HL-60 (cell line): ENCODE measurements at regions not wholly inside any gene's neighbourhood (a gene's known extent, or its start where the extent isn't known, plus 50 kb on each side); places are given as distances from the start of the nearest gene placed in this dataset.
"Not testable (repeated sequence)": the region's sequence is repeated elsewhere in the genome, so short reads cannot be mapped to it uniquely, and the experiment has no call there.

Source experiments
- DNase-seq, 2 experiments: peaks; one replicate each; pipeline ENCODE4 v3.0.0-alpha.2; 2010 to 2020; ENCODE audit warnings: low read depth in 1 of 2, low spot score in 1 of 2
- H3K27ac ChIP-seq: fragments of 250-450 bp; sonication (Bioruptor Pico); replicated peaks from 2 replicates; pipeline ENCODE4 v1.5.1; 2020; ENCODE audit warnings: mild to moderate bottlenecking, moderate library complexity
- H3K27me3 ChIP-seq: fragments of 250-450 bp; sonication (Bioruptor Pico); 2 replicates; pipeline ENCODE4 v1.5.1; 2021; ENCODE audit warnings: mild to moderate bottlenecking, moderate library complexity; ENCODE audit not compliant: insufficient read depth, poor library complexity, severe bottlenecking
- H3K4me3 ChIP-seq: replicated peaks from 2 replicates; pipeline ENCODE4 v1.5.1; 2011; ENCODE audit warnings: mild to moderate bottlenecking, control low read depth, low read length; ENCODE audit not compliant: insufficient read depth
- GABPA ChIP-seq: IDR thresholded peaks from 2 replicates; pipeline ENCODE4 v1.6.1; 2012; ENCODE audit warnings: low read depth
- POLR2AphosphoS5 ChIP-seq: IDR thresholded peaks from 2 replicates; pipeline ENCODE4 v1.6.1; 2012; ENCODE audit warnings: low read depth
- SPI1 ChIP-seq: IDR thresholded peaks from 2 replicates; pipeline ENCODE4 v1.6.1; 2012; ENCODE audit warnings: low read depth, mild to moderate bottlenecking, borderline replicate concordance
- TF ChIP-seq, protein P1 (sequence below): IDR thresholded peaks from 2 replicates; pipeline ENCODE4 v1.6.1; 2012; ENCODE audit warnings: low read depth; ENCODE audit not compliant: insufficient replicate concordance
- TF ChIP-seq, protein P2 (sequence below): IDR thresholded peaks from one replicate; pipeline ENCODE4 v1.5.1; 2011; ENCODE audit warnings: low read length, control low read depth, inconsistent platforms; ENCODE audit not compliant: insufficient read depth

- H3K27me3 ChIP-seq, DNase-seq, H3K27ac ChIP-seq, H3K4me3 ChIP-seq: not testable (repeated sequence)
Measured at GRCh38 chr9:63822615-63823374, 1462.2 kb downstream of the FOXD4L5 start.

DNA sequence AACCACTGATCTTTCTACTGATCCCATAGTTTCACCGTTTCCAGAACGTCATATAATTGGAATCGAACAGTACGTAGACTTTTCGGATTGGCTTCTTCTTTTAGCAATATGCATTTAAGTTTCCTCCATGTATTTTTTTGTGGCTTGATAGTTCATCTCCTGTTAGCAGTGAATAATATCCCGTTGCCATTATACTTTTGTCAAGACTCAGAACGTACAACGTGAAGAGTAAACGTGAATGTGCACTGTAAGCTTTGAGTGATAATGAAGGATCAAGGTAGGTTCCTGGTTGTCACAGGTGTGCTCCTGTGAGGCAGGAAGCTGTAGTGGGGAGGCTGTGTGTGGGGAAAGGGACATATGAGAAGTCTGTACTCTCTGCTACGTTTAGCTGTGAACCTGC lies 1463.7 kb downstream of the FOXD4L5 start:
- not testable (repeated sequence) for H3K27ac ChIP-seq, H3K27me3 ChIP-seq, H3K4me3 ChIP-seq, DNase-seq

DNA sequence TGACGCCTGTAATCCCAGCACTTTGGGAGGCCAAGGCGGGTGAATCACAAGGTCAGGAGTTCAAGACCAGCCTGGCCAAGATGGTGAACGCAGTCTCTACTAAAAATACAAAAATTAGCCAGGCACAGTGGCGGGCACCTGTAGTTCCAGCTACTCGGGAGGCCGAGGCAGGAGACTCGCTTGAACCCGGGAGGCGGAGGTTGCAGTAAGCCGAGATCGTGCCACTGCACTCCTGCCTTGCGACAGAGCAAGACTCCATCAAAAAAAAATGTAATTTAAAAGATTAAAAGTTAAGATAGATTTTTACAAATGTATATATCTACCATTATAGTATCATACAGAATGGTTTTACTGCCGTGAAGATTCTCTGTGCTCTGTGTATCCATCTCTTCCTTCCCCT lies 1464.1 kb downstream of the FOXD4L5 start:
- not testable (repeated sequence) for H3K27ac ChIP-seq, H3K4me3 ChIP-seq, H3K27me3 ChIP-seq, DNase-seq

GRCh38 chr9:63820383-63820782 lies 1464.6 kb downstream of the FOXD4L5 start:
- not testable (repeated sequence) for H3K27ac ChIP-seq, H3K4me3 ChIP-seq, DNase-seq, H3K27me3 ChIP-seq

DNA sequence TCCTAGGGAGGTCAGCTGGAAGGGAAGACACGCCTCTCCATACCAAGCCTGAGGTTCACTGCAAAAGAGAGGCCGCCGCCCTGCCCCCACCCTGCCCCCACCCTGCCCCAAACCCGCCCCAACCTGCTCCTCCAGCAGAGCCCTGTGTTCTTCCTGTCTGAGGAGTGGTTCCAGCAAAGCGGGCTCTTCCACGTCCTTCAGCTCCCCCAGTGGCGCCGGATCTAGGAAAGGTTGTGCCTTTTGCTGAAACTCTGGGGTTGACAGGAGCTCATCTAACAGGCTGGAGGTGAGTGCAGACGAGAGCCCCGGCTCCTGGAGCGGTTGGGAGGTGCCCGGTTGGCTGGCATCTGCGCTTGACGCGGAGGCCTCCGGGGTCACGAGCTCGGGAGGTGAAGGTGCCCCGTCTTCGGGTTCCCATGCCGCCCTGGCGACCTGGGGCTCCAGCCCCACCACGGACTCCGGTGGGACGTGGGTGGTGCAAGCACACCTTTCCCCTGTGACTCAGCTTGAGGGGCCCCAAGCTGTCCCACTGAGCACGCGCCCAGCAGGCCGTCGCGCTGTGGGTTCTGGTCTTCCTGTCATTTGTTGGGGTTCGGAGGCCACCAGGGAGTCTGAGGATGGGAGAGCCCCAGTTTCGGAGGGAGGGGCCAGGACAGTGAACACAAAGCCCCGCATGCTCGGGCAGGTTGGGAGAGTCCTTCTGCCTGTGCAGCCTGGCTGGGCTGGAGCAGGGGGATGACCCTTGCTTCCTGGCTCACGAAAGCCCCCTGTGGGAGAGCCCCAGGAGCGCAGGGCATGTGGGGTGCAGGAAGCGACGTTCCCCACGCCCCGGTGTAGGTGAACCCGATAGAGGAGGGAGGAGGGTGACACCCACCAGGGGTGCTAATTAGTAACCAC lies 1467.1 kb downstream of the FOXD4L5 start:
- peak; percentile 24 to 67 for DNase-seq
- peak overlapping the region; percentile 65 for H3K4me3 ChIP-seq
- H3K27ac ChIP-seq: no peak overlapping the region
- no peaks in the 10 kb centered on the region for H3K27me3 ChIP-seq
- TF ChIP-seq POLR2AphosphoS5: no peak
- TF ChIP-seq GABPA: no peak
- TF ChIP-seq SPI1: no peak
- TF ChIP-seq, protein P1, sequence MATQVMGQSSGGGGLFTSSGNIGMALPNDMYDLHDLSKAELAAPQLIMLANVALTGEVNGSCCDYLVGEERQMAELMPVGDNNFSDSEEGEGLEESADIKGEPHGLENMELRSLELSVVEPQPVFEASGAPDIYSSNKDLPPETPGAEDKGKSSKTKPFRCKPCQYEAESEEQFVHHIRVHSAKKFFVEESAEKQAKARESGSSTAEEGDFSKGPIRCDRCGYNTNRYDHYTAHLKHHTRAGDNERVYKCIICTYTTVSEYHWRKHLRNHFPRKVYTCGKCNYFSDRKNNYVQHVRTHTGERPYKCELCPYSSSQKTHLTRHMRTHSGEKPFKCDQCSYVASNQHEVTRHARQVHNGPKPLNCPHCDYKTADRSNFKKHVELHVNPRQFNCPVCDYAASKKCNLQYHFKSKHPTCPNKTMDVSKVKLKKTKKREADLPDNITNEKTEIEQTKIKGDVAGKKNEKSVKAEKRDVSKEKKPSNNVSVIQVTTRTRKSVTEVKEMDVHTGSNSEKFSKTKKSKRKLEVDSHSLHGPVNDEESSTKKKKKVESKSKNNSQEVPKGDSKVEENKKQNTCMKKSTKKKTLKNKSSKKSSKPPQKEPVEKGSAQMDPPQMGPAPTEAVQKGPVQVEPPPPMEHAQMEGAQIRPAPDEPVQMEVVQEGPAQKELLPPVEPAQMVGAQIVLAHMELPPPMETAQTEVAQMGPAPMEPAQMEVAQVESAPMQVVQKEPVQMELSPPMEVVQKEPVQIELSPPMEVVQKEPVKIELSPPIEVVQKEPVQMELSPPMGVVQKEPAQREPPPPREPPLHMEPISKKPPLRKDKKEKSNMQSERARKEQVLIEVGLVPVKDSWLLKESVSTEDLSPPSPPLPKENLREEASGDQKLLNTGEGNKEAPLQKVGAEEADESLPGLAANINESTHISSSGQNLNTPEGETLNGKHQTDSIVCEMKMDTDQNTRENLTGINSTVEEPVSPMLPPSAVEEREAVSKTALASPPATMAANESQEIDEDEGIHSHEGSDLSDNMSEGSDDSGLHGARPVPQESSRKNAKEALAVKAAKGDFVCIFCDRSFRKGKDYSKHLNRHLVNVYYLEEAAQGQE: no peak
- TF ChIP-seq, protein P2, sequence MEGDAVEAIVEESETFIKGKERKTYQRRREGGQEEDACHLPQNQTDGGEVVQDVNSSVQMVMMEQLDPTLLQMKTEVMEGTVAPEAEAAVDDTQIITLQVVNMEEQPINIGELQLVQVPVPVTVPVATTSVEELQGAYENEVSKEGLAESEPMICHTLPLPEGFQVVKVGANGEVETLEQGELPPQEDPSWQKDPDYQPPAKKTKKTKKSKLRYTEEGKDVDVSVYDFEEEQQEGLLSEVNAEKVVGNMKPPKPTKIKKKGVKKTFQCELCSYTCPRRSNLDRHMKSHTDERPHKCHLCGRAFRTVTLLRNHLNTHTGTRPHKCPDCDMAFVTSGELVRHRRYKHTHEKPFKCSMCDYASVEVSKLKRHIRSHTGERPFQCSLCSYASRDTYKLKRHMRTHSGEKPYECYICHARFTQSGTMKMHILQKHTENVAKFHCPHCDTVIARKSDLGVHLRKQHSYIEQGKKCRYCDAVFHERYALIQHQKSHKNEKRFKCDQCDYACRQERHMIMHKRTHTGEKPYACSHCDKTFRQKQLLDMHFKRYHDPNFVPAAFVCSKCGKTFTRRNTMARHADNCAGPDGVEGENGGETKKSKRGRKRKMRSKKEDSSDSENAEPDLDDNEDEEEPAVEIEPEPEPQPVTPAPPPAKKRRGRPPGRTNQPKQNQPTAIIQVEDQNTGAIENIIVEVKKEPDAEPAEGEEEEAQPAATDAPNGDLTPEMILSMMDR: no peak

DNA sequence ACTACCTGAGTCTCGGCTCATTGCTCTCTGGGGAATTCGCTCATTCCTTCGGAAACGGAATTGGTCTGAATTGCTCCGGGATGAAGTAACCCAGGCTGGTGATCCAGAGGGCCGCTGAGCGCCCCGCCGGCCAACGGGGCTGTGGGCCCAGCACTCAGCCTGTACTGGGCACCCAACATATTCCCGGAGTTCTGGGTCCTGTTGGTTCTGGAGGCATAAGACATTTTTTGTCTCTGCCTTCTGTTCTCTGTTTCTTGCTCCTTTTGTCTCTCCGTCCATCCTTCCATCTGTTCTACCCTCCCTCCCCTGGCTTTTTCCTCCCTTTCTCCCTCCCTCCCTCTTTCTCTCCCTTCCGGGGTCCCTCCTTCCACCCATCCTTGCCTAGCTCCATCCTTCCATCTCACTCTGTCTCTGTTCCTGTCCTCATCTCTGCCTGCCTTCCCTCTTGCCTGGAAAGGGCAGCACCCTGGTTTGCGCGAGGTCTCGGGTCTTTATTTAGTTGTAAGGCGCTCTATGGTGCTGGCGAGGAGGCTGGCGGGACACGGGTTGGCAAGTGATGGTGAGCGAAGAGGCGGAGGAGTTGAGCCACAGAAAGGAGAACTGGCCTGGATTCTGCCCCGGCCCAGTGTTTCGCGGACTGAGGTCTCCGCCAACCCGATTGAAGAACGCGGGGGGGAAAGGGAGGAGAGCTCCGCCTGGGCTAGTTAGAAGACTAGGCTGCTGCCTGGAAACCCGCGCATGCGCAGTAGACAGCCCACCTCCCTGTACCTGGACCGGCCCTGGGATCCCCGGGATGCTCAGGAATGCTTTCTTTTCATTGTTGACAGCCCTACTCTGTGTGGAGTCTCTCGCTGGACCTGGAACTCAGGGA lies 1468.0 kb downstream of the FOXD4L5 start:
- TF ChIP-seq POLR2AphosphoS5 (no peak), SPI1 (peak; percentile 5; the same call in 1 of the 2 replicates), GABPA (no peak)
- TF ChIP-seq, protein P1: no peak
- TF ChIP-seq, protein P2: no peak
- no peak overlapping the region for H3K27ac ChIP-seq
- peak; percentile 80 to 86 for DNase-seq
- H3K27me3 ChIP-seq: no peaks in the 10 kb centered on the region
- peak overlapping the region; percentile 65 for H3K4me3 ChIP-seq

GRCh38 chr9:63814970-63815669 lies 1469.9 kb downstream of the FOXD4L5 start:
- not testable (repeated sequence) for H3K4me3 ChIP-seq, H3K27me3 ChIP-seq, H3K27ac ChIP-seq, DNase-seq
